ENCODE measurements at regions not wholly inside any gene's neighbourhood (a gene's known extent, or its start where the extent isn't known, plus 50 kb on each side); places are given as distances from the start of the nearest gene placed in this dataset.

GRCh38 chr18:29496152-29496680 lies 1319.3 kb upstream of the CDH2 start:
- Histone ChIP-seq H3K27ac (no peak overlapping the region), H3K4me3 (no peak overlapping the region), H3K36me3 (no peaks in the 10 kb centered on the region), H3K9me3 (no peaks in the 10 kb centered on the region), H3K4me1 (no peaks in the 10 kb centered on the region), H3K27me3 (no peaks in the 10 kb centered on the region)
- 67 to 77% methylated on average over 2 of the region's 2 CpGs for WGBS, 2 donors (ENCODE audit: low coverage in 1 of 2)
- ATAC-seq, result no peak
- TF ChIP-seq POLR2AphosphoS5 (IDR thresholded peaks at IDR 0.05), result no peak
- no peak for TF ChIP-seq EP300 (IDR thresholded peaks at IDR 0.05)

- no peak for ATAC-seq
- TF ChIP-seq CTCF (IDR thresholded peaks at IDR 0.05) (no peak), POLR2A (IDR thresholded peaks at IDR 0.05) (no peak), EP300 (IDR thresholded peaks at IDR 0.05) (no peak), POLR2AphosphoS5 (IDR thresholded peaks at IDR 0.05) (no peak)
Observed at GRCh38 chr18:29494371-29494770, 1317.4 kb upstream of the CDH2 start.

GRCh38 chr18:29491907-29492306 lies 1315.0 kb upstream of the CDH2 start:
- Histone ChIP-seq H3K27me3 (no peaks in the 10 kb centered on the region), H3K27ac (no peak overlapping the region), H3K9me3 (no peaks in the 10 kb centered on the region), H3K4me3 (no peak overlapping the region), H3K4me1 (no peaks in the 10 kb centered on the region), H3K36me3 (no peaks in the 10 kb centered on the region)
- WGBS, 2 donors (ENCODE audit: low coverage in 1 of 2), result 63 to 77% methylated on average over 2 of the region's 2 CpGs
- TF ChIP-seq CTCF (IDR thresholded peaks at IDR 0.05) (no peak), EP300 (IDR thresholded peaks at IDR 0.05) (no peak), POLR2AphosphoS5 (IDR thresholded peaks at IDR 0.05) (no peak), POLR2A (IDR thresholded peaks at IDR 0.05) (no peak)
- no peak for ATAC-seq

More at GRCh38 chr18:29494371-29494770, 1317.4 kb upstream of the CDH2 start:
- no peaks in the 10 kb centered on the region for H3K36me3 ChIP-seq
- H3K27ac ChIP-seq, result no peak overlapping the region
- no peaks in the 10 kb centered on the region for H3K4me1 ChIP-seq
- no peaks in the 10 kb centered on the region for H3K9me3 ChIP-seq
- no peak overlapping the region for H3K4me3 ChIP-seq
- H3K27me3 ChIP-seq, result no peaks in the 10 kb centered on the region

- 55 to 83% methylated on average over 2 of the region's 2 CpGs for WGBS, 2 donors (ENCODE audit: low coverage in 1 of 2)
- Histone ChIP-seq H3K9me3 (no peaks in the 10 kb centered on the region), H3K27me3 (no peaks in the 10 kb centered on the region), H3K4me3 (no peak overlapping the region), H3K36me3 (no peaks in the 10 kb centered on the region), H3K4me1 (no peaks in the 10 kb centered on the region), H3K27ac (no peak overlapping the region)
- no peak for ATAC-seq
- TF ChIP-seq EP300 (IDR thresholded peaks at IDR 0.05) (no peak), CTCF (IDR thresholded peaks at IDR 0.05) (no peak), POLR2AphosphoS5 (IDR thresholded peaks at IDR 0.05) (no peak), POLR2A (IDR thresholded peaks at IDR 0.05) (no peak)
Observed at GRCh38 chr18:29488617-29489016, 1311.7 kb upstream of the CDH2 start.

- no peaks in the 10 kb centered on the region for H3K9me3 ChIP-seq
- H3K27me3 ChIP-seq, result no peaks in the 10 kb centered on the region
- H3K4me3 ChIP-seq, result no peak overlapping the region
- ATAC-seq, result no peak
- TF ChIP-seq POLR2A (IDR thresholded peaks at IDR 0.05), result no peak
- TF ChIP-seq POLR2AphosphoS5 (IDR thresholded peaks at IDR 0.05), result no peak
- TF ChIP-seq CTCF (IDR thresholded peaks at IDR 0.05), result no peak
- no peak for TF ChIP-seq EP300 (IDR thresholded peaks at IDR 0.05)
- no peaks in the 10 kb centered on the region for H3K36me3 ChIP-seq
- H3K27ac ChIP-seq, result no peak overlapping the region
- no peaks in the 10 kb centered on the region for H3K4me1 ChIP-seq
Observed at GRCh38 chr18:29465526-29465925, 1288.6 kb upstream of the CDH2 start.
